Panc1 (cell line): ENCODE measurements at regions not wholly inside any gene's neighbourhood (a gene's known extent, or its start where the extent isn't known, plus 50 kb on each side); places are given as distances from the start of the nearest gene placed in this dataset.

Experiments
- ATAC-seq: fragments of 200-7000 bp; cut with Tn5 transposase; 2 replicates; pipeline ENCODE4 v1.9.1; 2020; ENCODE audit warnings: mild to moderate bottlenecking, moderate library complexity
- BruUV-seq: library from RNA; stranded (reverse); fragments of 400-500 nt; replicated peaks from 2 replicates; lab custom pipeline; 2021; lab: Mats Ljungman, UMichigan
- CTCF ChIA-PET: fragments of 300-600 bp; sonication (Branson Sonifier 250); formaldehyde crosslinking; loops from one replicate; lab custom pipeline; 2022; ENCODE audit warnings: antibody characterized with exemption; lab: Charles Lee
- POLR2A ChIA-PET: fragments of 300-600 bp; sonication (Branson Sonifier 250); formaldehyde crosslinking; loops from one replicate; lab custom pipeline; 2022; ENCODE audit warnings: antibody characterized with exemption; lab: Charles Lee
- DNase-seq: peaks from one replicate; pipeline ENCODE4 v3.0.0-alpha.2; 2010; ENCODE audit warnings: low read depth, low spot score
- H3K27ac ChIP-seq: 2 replicates; pipeline ENCODE4 v1.5.1; 2011; ENCODE audit warnings: mild to moderate bottlenecking, low read length, inconsistent platforms
- H3K27me3 ChIP-seq: fragments of 200-500 bp; sonication (Bioruptor generic); 2 replicates; pipeline ENCODE4 v1.6.0; 2014; ENCODE audit warnings: low read length, inconsistent platforms; ENCODE audit not compliant: control insufficient read depth, insufficient read depth
- H3K36me3 ChIP-seq: fragments of 200-500 bp; sonication (Bioruptor generic); 2 replicates; pipeline ENCODE4 v1.5.1; 2014; ENCODE audit warnings: inconsistent platforms, mild to moderate bottlenecking, low read length, moderate library complexity; ENCODE audit not compliant: control insufficient read depth, insufficient read depth
- H3K4me1 ChIP-seq: 2 replicates; pipeline ENCODE4 v1.5.1; 2011; ENCODE audit warnings: inconsistent platforms, mild to moderate bottlenecking, low read length, moderate library complexity; ENCODE audit not compliant: control insufficient read depth, insufficient read depth
- H3K4me3 ChIP-seq, 2 experiments: 2 replicates each; pipeline ENCODE4 v1.5.1; 2011 to 2012; ENCODE audit warnings: low read depth in 2 of 2, low read length in 2 of 2, mild to moderate bottlenecking in 2 of 2, inconsistent platforms in 1 of 2, moderate library complexity in 1 of 2
- H3K9me3 ChIP-seq: fragments of 200-500 bp; sonication (Bioruptor generic); 2 replicates; pipeline ENCODE4 v1.5.1; 2014; ENCODE audit warnings: low read depth, mild to moderate bottlenecking, inconsistent platforms, low read length, moderate library complexity; ENCODE audit not compliant: control insufficient read depth, insufficient read depth
- POLR2AphosphoS5 ChIP-seq: IDR thresholded peaks from 2 replicates; pipeline ENCODE4 v1.6.1; 2012; ENCODE audit warnings: mild to moderate bottlenecking, low read depth, low read length, moderate library complexity
- SIN3A ChIP-seq: IDR thresholded peaks from 2 replicates; pipeline ENCODE4 v1.6.1; 2012; ENCODE audit warnings: low read depth, mild to moderate bottlenecking, low read length, moderate library complexity, borderline replicate concordance; ENCODE audit not compliant: insufficient read depth
- TCF7L2 ChIP-seq: IDR thresholded peaks from 2 replicates; pipeline ENCODE4 v1.6.1; 2011; ENCODE audit warnings: mild to moderate bottlenecking, low read depth, low read length, inconsistent platforms
- in situ Hi-C: cut with HindIII; loops from 2 replicates; pipeline ENCODE4 v1.10.0; 2016; ENCODE audit warnings: low sequenced_read_pairs, low pct_unique_long_range_greater_than_20kb
- intact Hi-C: fragments of 100-400 bp; cut with micrococcal nuclease; formaldehyde crosslinking; loops from one replicate; pipeline ENCODE4 v1.10.0; 2022; ENCODE audit not compliant: unreplicated experiment
- TF ChIP-seq, protein P1 (sequence below): fragments of 450-650 bp; IDR thresholded peaks from 2 replicates; pipeline ENCODE4 v1.5.1; 2017; ENCODE audit warnings: mild to moderate bottlenecking
- TF ChIP-seq, protein P2 (sequence below), 2 experiments: IDR thresholded peaks; 2 replicates each; pipeline ENCODE4 v1.6.1; 2011 to 2012; ENCODE audit warnings: low read depth in 2 of 2, control low read depth in 1 of 2, low read length in 1 of 2, mild to moderate bottlenecking in 1 of 2, moderate library complexity in 1 of 2; ENCODE audit not compliant: insufficient read depth in 1 of 2

DNA sequence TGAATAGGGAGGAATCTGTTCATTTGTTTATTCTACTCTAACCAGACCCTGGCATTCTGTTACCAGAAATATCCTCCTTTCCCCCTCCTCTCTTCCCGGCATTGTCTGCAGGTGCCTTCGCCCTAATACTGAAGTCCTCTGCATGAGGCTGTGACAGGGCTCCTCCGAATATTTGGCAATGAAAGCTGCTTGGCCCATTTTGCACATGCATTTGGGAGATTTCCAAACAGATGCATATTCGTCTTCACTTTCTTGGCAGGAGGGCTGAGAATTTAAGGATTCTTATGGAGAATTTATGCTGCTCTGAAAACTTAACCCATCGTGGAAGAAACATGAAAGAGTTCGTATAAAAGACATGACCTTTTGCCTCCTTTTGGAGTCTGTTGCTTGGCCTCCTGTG lies 484.0 kb downstream of the ZNF608 start:
- H3K36me3 ChIP-seq: no peaks in the 10 kb centered on the region
- H3K27ac ChIP-seq: no peak overlapping the region
- ChIA-PET POLR2A (no interaction called here), CTCF (no interaction called here)
- TF ChIP-seq, protein P1, sequence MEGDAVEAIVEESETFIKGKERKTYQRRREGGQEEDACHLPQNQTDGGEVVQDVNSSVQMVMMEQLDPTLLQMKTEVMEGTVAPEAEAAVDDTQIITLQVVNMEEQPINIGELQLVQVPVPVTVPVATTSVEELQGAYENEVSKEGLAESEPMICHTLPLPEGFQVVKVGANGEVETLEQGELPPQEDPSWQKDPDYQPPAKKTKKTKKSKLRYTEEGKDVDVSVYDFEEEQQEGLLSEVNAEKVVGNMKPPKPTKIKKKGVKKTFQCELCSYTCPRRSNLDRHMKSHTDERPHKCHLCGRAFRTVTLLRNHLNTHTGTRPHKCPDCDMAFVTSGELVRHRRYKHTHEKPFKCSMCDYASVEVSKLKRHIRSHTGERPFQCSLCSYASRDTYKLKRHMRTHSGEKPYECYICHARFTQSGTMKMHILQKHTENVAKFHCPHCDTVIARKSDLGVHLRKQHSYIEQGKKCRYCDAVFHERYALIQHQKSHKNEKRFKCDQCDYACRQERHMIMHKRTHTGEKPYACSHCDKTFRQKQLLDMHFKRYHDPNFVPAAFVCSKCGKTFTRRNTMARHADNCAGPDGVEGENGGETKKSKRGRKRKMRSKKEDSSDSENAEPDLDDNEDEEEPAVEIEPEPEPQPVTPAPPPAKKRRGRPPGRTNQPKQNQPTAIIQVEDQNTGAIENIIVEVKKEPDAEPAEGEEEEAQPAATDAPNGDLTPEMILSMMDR: no peak
- TF ChIP-seq SIN3A (no peak), POLR2AphosphoS5 (no peak), TCF7L2 (no peak)
- TF ChIP-seq, protein P2, sequence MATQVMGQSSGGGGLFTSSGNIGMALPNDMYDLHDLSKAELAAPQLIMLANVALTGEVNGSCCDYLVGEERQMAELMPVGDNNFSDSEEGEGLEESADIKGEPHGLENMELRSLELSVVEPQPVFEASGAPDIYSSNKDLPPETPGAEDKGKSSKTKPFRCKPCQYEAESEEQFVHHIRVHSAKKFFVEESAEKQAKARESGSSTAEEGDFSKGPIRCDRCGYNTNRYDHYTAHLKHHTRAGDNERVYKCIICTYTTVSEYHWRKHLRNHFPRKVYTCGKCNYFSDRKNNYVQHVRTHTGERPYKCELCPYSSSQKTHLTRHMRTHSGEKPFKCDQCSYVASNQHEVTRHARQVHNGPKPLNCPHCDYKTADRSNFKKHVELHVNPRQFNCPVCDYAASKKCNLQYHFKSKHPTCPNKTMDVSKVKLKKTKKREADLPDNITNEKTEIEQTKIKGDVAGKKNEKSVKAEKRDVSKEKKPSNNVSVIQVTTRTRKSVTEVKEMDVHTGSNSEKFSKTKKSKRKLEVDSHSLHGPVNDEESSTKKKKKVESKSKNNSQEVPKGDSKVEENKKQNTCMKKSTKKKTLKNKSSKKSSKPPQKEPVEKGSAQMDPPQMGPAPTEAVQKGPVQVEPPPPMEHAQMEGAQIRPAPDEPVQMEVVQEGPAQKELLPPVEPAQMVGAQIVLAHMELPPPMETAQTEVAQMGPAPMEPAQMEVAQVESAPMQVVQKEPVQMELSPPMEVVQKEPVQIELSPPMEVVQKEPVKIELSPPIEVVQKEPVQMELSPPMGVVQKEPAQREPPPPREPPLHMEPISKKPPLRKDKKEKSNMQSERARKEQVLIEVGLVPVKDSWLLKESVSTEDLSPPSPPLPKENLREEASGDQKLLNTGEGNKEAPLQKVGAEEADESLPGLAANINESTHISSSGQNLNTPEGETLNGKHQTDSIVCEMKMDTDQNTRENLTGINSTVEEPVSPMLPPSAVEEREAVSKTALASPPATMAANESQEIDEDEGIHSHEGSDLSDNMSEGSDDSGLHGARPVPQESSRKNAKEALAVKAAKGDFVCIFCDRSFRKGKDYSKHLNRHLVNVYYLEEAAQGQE (IDR thresholded peaks at IDR 0.05; ENCODE audit: insufficient read depth in 1 of 2, low read depth in 2 of 2, low read length in 1 of 2): no peak
- ATAC-seq (no peak), DNase-seq (no peak)
- H3K4me3 ChIP-seq: no peak overlapping the region
- intact Hi-C loops (no loop called here), in situ Hi-C loops (no loop called here)
- no TSS peak for BruUV-seq
- no peaks in the 10 kb centered on the region for H3K27me3 ChIP-seq
- H3K4me1 ChIP-seq: no peaks in the 10 kb centered on the region; the same call in 1 of the 2 replicates
- H3K9me3 ChIP-seq: no peaks in the 10 kb centered on the region

DNA sequence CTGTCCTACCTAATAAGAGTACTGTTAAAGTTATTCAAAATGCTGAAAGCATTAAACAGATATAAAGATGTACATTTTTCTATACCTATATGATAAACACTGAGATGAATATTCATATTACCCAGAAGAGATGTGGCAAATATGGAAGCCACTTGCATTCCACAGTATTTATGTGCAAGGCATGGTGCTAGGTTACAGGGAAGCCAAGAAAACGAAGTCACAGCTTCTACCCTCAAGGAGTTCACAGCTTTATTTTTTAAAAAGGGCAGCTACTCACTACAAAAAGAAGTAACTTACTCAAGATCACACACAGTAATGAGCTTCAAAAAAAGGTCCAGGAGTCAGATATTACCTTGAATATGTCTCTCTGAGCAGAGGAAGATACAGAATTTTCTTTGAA lies 484.6 kb downstream of the ZNF608 start:
- no peak overlapping the region for H3K27ac ChIP-seq
- POLR2A ChIA-PET: no interaction called here
- intact Hi-C loops: no loop called here

More for the DNA sequence above, 484.6 kb downstream of the ZNF608 start:
- Histone ChIP-seq H3K4me1 (no peaks in the 10 kb centered on the region; the same call in 1 of the 2 replicates), H3K27me3 (no peaks in the 10 kb centered on the region), H3K36me3 (no peaks in the 10 kb centered on the region), H3K9me3 (no peaks in the 10 kb centered on the region), H3K4me3 (no peak overlapping the region)
- no TSS peak for BruUV-seq
- TF ChIP-seq TCF7L2 (no peak), POLR2AphosphoS5 (no peak), SIN3A (no peak)
- TF ChIP-seq, protein P1: no peak
- TF ChIP-seq, protein P2 (IDR thresholded peaks at IDR 0.05; ENCODE audit: insufficient read depth in 1 of 2, low read depth in 2 of 2, low read length in 1 of 2): no peak
- CTCF ChIA-PET: no interaction called here
- DNase-seq (no peak), ATAC-seq (no peak)
- in situ Hi-C loops: no loop called here
